ENCODE measurements at regions not wholly inside any gene's neighbourhood (a gene's known extent, or its start where the extent isn't known, plus 50 kb on each side); places are given as distances from the start of the nearest gene placed in this dataset.

GRCh38 chr13:29922896-29923295, 72.5 kb upstream of the UBL3 start:
- Histone ChIP-seq H3K36me3 (ENCODE audit: insufficient read depth) (no peaks in the 10 kb centered on the region), H3K27me3 (ENCODE audit: insufficient read depth) (no peaks in the 10 kb centered on the region; the same call in 1 of the 2 replicates), H3K4me1 (ENCODE audit: insufficient read depth) (no peaks in the 10 kb centered on the region; the same call in 1 of the 2 replicates), H3K4me2 (no peak overlapping the region), H4K20me1 (replicated peaks; ENCODE audit: insufficient read depth) (no peaks in the 10 kb centered on the region), H3K79me2 (replicated peaks; ENCODE audit: insufficient read depth) (no peaks in the 10 kb centered on the region), H2AFZ (no peak overlapping the region; the same call in 1 of the 2 replicates), H3K27ac (ENCODE audit: low read depth) (no peak overlapping the region), H3K9me2 (ENCODE audit: insufficient read depth) (peaks cover 11% of the 10 kb centered on the region), H3K4me3 (no peak overlapping the region), H3F3A (replicated peaks; ENCODE audit: low read depth) (no peaks in the 10 kb centered on the region)
- no peak overlapping the region for H3K4me3 Mint-ChIP-seq
- no peak for TF ChIP-seq REST (IDR thresholded peaks at IDR 0.05; ENCODE audit: unreplicated experiment)
- TF ChIP-seq EZH2 (IDR thresholded peaks at IDR 0.05; ENCODE audit: low read depth, unreplicated experiment), result no peak
- no peak for TF ChIP-seq ZNF462 (CRISPR knock-in tag; IDR thresholded peaks at IDR 0.05)
- no peak for TF ChIP-seq JUNB (IDR thresholded peaks at IDR 0.05; ENCODE audit: unreplicated experiment)
- no peak for TF ChIP-seq STAT1 (IDR thresholded peaks at IDR 0.05; ENCODE audit: unreplicated experiment)
- TF ChIP-seq CREB1 (CRISPR knock-in tag; IDR thresholded peaks at IDR 0.05; ENCODE audit: low read depth), result no peak
- TF ChIP-seq ETS1 (IDR thresholded peaks at IDR 0.05), result no peak
- no peak for TF ChIP-seq NANOG (IDR thresholded peaks at IDR 0.05; ENCODE audit: borderline replicate concordance)
- TF ChIP-seq CTCF (conservative IDR thresholded peaks at IDR 0.05; ENCODE audit: low read depth in 2 of 2), result no peak
- ATAC-seq, result no peak
- H3K27ac Mint-ChIP-seq, result no peak overlapping the region
- no peaks in the 10 kb centered on the region; the same call in 2 of the 3 replicates for H3K36me3 Mint-ChIP-seq (ENCODE audit: low read depth)
- no peak for DNase-seq (ENCODE audit: low spot score)
- H3K9me3 Mint-ChIP-seq, result no peaks in the 10 kb centered on the region
- H3K4me1 Mint-ChIP-seq, result peaks cover 12% of the 10 kb centered on the region
- peaks cover 11% of the 10 kb centered on the region for H3K27me3 Mint-ChIP-seq (ENCODE audit: insufficient read depth, low read depth, poor library complexity)

Measured in GM23338 (cell line).